Natural killer cell treated with Interleukin-12 subunit alpha and Interleukin-12 subunit beta and Interleukin-15 and Interleukin-18, amount 100 ng/mL, for 72 hours (primary cell): ENCODE measurements at regions not wholly inside any gene's neighbourhood (a gene's known extent, or its start where the extent isn't known, plus 50 kb on each side); places are given as distances from the start of the nearest gene placed in this dataset.

Experiments used
- ATAC-seq, 2 donors: fragments of 150-1000 bp; cut with Tn5 transposase in 1 of 2; sonication (Bioruptor Pico), chemical (Tn5 transposase) in 1 of 2; 2 replicates each; pipeline ENCODE4 v1.10.0; 2021
- DNase-seq: peaks from one replicate; pipeline ENCODE4 v3.0.0; 2022; ENCODE audit warnings: low spot score
- H3K27ac Mint-ChIP-seq, 2 donors: 1 replicate in 1 of 2; 2 replicates in 1 of 2; pipeline ENCODE4 v1.8.0; 2022; ENCODE audit warnings: mixed read lengths in 2 of 2, mild to moderate bottlenecking in 1 of 2, moderate library complexity in 1 of 2
- H3K27me3 Mint-ChIP-seq, 2 donors: 1 replicate in 1 of 2; 2 replicates in 1 of 2; pipeline ENCODE4 v1.8.0; 2022; ENCODE audit warnings: mixed read lengths in 2 of 2
- H3K36me3 Mint-ChIP-seq: one replicate; pipeline ENCODE4 v1.8.0; 2022; ENCODE audit warnings: mixed read lengths
- H3K4me1 Mint-ChIP-seq, 2 donors: 1 replicate in 1 of 2; 2 replicates in 1 of 2; pipeline ENCODE4 v1.8.0; 2022; ENCODE audit warnings: low read depth in 2 of 2, mixed read lengths in 2 of 2, mild to moderate bottlenecking in 1 of 2
- H3K4me3 Mint-ChIP-seq: one replicate; pipeline ENCODE4 v1.8.0; 2022; ENCODE audit warnings: mixed read lengths
- H3K9me3 Mint-ChIP-seq: 2 replicates; pipeline ENCODE4 v1.8.0; 2022; ENCODE audit warnings: mixed read lengths

GRCh38 chr14:101399737-101400517, 161.4 kb upstream of the DIO3 start:
- H3K27me3 Mint-ChIP-seq = peaks cover 36 to 43% of the 10 kb centered on the region in 2 donors
- H3K4me1 Mint-ChIP-seq = no peaks in the 10 kb centered on the region
- no peak overlapping the region for H3K4me3 Mint-ChIP-seq
- no peak for ATAC-seq
- DNase-seq = no peak
- H3K27ac Mint-ChIP-seq = no peak overlapping the region
- no peaks in the 10 kb centered on the region for H3K36me3 Mint-ChIP-seq
- no peaks in the 10 kb centered on the region for H3K9me3 Mint-ChIP-seq

GRCh38 chr14:101400830-101401229, 160.5 kb upstream of the DIO3 start:
- H3K27ac Mint-ChIP-seq = no peak overlapping the region
- peaks cover 30 to 37% of the 10 kb centered on the region in 2 donors for H3K27me3 Mint-ChIP-seq
- H3K36me3 Mint-ChIP-seq = no peaks in the 10 kb centered on the region

GRCh38 chr14:101402936-101403660, 158.2 kb upstream of the DIO3 start:
- Mint-ChIP-seq H3K4me3 (no peak overlapping the region), H3K9me3 (no peaks in the 10 kb centered on the region), H3K4me1 (no peaks in the 10 kb centered on the region), H3K27ac (no peak overlapping the region), H3K27me3 (peaks cover 36 to 45% of the 10 kb centered on the region in 2 donors), H3K36me3 (no peaks in the 10 kb centered on the region)
- no peak for DNase-seq
- ATAC-seq = no peak

More at GRCh38 chr14:101400830-101401229, 160.5 kb upstream of the DIO3 start:
- ATAC-seq = no peak
- no peaks in the 10 kb centered on the region for H3K4me1 Mint-ChIP-seq
- no peak for DNase-seq
- no peak overlapping the region for H3K4me3 Mint-ChIP-seq
- no peaks in the 10 kb centered on the region for H3K9me3 Mint-ChIP-seq

GRCh38 chr14:101404426-101405170, 156.7 kb upstream of the DIO3 start:
- no peaks in the 10 kb centered on the region for H3K36me3 Mint-ChIP-seq
- no peaks in the 10 kb centered on the region for H3K9me3 Mint-ChIP-seq
- no peak for DNase-seq
- no peaks in the 10 kb centered on the region for H3K4me1 Mint-ChIP-seq
- H3K4me3 Mint-ChIP-seq = no peak overlapping the region
- no peak for ATAC-seq
- H3K27ac Mint-ChIP-seq = no peak overlapping the region
- H3K27me3 Mint-ChIP-seq = peaks cover 25 to 40% of the 10 kb centered on the region in 2 donors

- DNase-seq (no peak), ATAC-seq (no peak)
- peaks cover 24 to 33% of the 10 kb centered on the region in 2 donors for H3K27me3 Mint-ChIP-seq
- H3K27ac Mint-ChIP-seq = no peak overlapping the region
- H3K4me1 Mint-ChIP-seq = no peaks in the 10 kb centered on the region
- no peak overlapping the region for H3K4me3 Mint-ChIP-seq
- no peaks in the 10 kb centered on the region for H3K36me3 Mint-ChIP-seq
- H3K9me3 Mint-ChIP-seq = no peaks in the 10 kb centered on the region
Measured at GRCh38 chr14:101405171-101405883, 156.0 kb upstream of the DIO3 start.

GRCh38 chr14:101406921-101407320, 154.4 kb upstream of the DIO3 start:
- peaks cover 16 to 26% of the 10 kb centered on the region in 2 donors for H3K27me3 Mint-ChIP-seq
- no peak overlapping the region for H3K4me3 Mint-ChIP-seq

GRCh38 chr14:101407328-101407727, 154.0 kb upstream of the DIO3 start:
- Mint-ChIP-seq H3K4me1 (no peaks in the 10 kb centered on the region), H3K36me3 (no peaks in the 10 kb centered on the region), H3K27me3 (peaks cover 20 to 28% of the 10 kb centered on the region in 2 donors), H3K27ac (no peak overlapping the region), H3K9me3 (no peaks in the 10 kb centered on the region), H3K4me3 (no peak overlapping the region)
- ATAC-seq (no peak), DNase-seq (no peak)

More at GRCh38 chr14:101406921-101407320, 154.4 kb upstream of the DIO3 start:
- DNase-seq = no peak
- Mint-ChIP-seq H3K27ac (no peak overlapping the region), H3K9me3 (no peaks in the 10 kb centered on the region), H3K36me3 (no peaks in the 10 kb centered on the region), H3K4me1 (no peaks in the 10 kb centered on the region)
- ATAC-seq = no peak

GRCh38 chr14:101408077-101408831, 153.0 kb upstream of the DIO3 start:
- Mint-ChIP-seq H3K36me3 (no peaks in the 10 kb centered on the region), H3K9me3 (no peaks in the 10 kb centered on the region), H3K4me1 (no peaks in the 10 kb centered on the region), H3K4me3 (no peak overlapping the region), H3K27ac (no peak overlapping the region), H3K27me3 (peaks cover 26 to 29% of the 10 kb centered on the region in 2 donors)
- DNase-seq (no peak), ATAC-seq (no peak)

- Mint-ChIP-seq H3K27ac (no peak overlapping the region), H3K4me1 (no peaks in the 10 kb centered on the region), H3K9me3 (no peaks in the 10 kb centered on the region), H3K27me3 (peaks cover 26 to 35% of the 10 kb centered on the region in 2 donors), H3K36me3 (no peaks in the 10 kb centered on the region), H3K4me3 (no peak overlapping the region)
- ATAC-seq = no peak
- DNase-seq = no peak
Measured at GRCh38 chr14:101409006-101409543, 152.2 kb upstream of the DIO3 start.

- DNase-seq (no peak), ATAC-seq (no peak)
- H3K27me3 Mint-ChIP-seq = peaks cover 28 to 45% of the 10 kb centered on the region in 2 donors
- H3K4me3 Mint-ChIP-seq = no peak overlapping the region
- H3K9me3 Mint-ChIP-seq = no peaks in the 10 kb centered on the region
- no peaks in the 10 kb centered on the region for H3K4me1 Mint-ChIP-seq
- no peak overlapping the region for H3K27ac Mint-ChIP-seq
- H3K36me3 Mint-ChIP-seq = no peaks in the 10 kb centered on the region
Measured at GRCh38 chr14:101410126-101410525, 151.2 kb upstream of the DIO3 start.

- peak in 1 of 2 donors; percentile 32 for ATAC-seq
- Mint-ChIP-seq H3K36me3 (no peaks in the 10 kb centered on the region), H3K9me3 (no peaks in the 10 kb centered on the region)
Measured at GRCh38 chr14:101411151-101411550, 150.1 kb upstream of the DIO3 start.

GRCh38 chr14:101411779-101412178, 149.5 kb upstream of the DIO3 start:
- ATAC-seq = no peak
- H3K27me3 Mint-ChIP-seq = peaks cover 32 to 61% of the 10 kb centered on the region in 2 donors
- DNase-seq = no peak
- H3K4me3 Mint-ChIP-seq = no peak overlapping the region
- no peaks in the 10 kb centered on the region for H3K4me1 Mint-ChIP-seq
- H3K36me3 Mint-ChIP-seq = no peaks in the 10 kb centered on the region
- no peaks in the 10 kb centered on the region for H3K9me3 Mint-ChIP-seq
- H3K27ac Mint-ChIP-seq = no peak overlapping the region

More at GRCh38 chr14:101411151-101411550, 150.1 kb upstream of the DIO3 start:
- no peak for DNase-seq
- Mint-ChIP-seq H3K4me3 (no peak overlapping the region), H3K27me3 (peaks cover 28 to 55% of the 10 kb centered on the region in 2 donors), H3K27ac (no peak overlapping the region), H3K4me1 (no peaks in the 10 kb centered on the region)
